K562 (cell line): ENCODE measurements at regions not wholly inside any gene's neighbourhood (a gene's known extent, or its start where the extent isn't known, plus 50 kb on each side); places are given as distances from the start of the nearest gene placed in this dataset.

Experiments used
- ATAC-seq: fragments of 200-7000 bp; cut with Tn5 transposase; 3 replicates; pipeline ENCODE4 v1.9.1; 2020; ENCODE audit warnings: moderate library complexity
- BruUV-seq: library from RNA; stranded (reverse); fragments of 400-500 nt; replicated peaks from 2 replicates; lab custom pipeline; 2021; lab: Mats Ljungman, UMichigan
- CTCF ChIA-PET: fragments of 300-600 bp; formaldehyde crosslinking; extraction: SDS; loops from one replicate; lab custom pipeline; 2021; ENCODE audit warnings: low intra/inter-chr PET ratio; lab: Yijun Ruan, JAX
- POLR2A ChIA-PET: fragments of 300-600, 350-650 bp; sonication (Branson Sonifier 250); formaldehyde crosslinking; extraction: SDS; loops from one replicate; lab custom pipeline; 2021; ENCODE audit warnings: antibody characterized with exemption, inconsistent platforms; lab: Yijun Ruan, JAX
- DNase-seq, 4 experiments: peaks; one replicate each; pipeline versions ENCODE4 v3.0.0 to v3.0.0-alpha.2; 2011 to 2018; ENCODE audit warnings: low spot score in 3 of 4, mixed read lengths in 3 of 4; ENCODE audit errors: extremely low read depth in 1 of 4
- FAIRE-seq: peaks from 2 replicates; lab custom pipeline; 2011; peaks lifted over from hg19 to GRCh38; lab: Jason Lieb, UNC
- H2AFZ ChIP-seq: 2 replicates; pipeline ENCODE4 v1.6.0; 2011; ENCODE audit warnings: low read depth, low read length, control low read depth, inconsistent platforms
- H3K27ac ChIP-seq: fragments of 200-600 bp; 3 replicates; pipeline ENCODE4 v1.8.0; 2011; ENCODE audit warnings: low read depth, mild to moderate bottlenecking, control low read depth, inconsistent platforms, low read length, moderate library complexity, mixed read lengths; ENCODE audit errors: extremely low read depth
- H3K27me3 ChIP-seq, 2 experiments: fragments of 300-600 bp in 1 of 2; 2 replicates in 1 of 2; 3 replicates in 1 of 2; pipeline versions ENCODE4 v1.6.0 to v1.8.0; 2011; ENCODE audit warnings: inconsistent platforms in 2 of 2, low read length in 2 of 2, mild to moderate bottlenecking in 1 of 2, mixed read lengths in 1 of 2, moderate library complexity in 1 of 2; ENCODE audit not compliant: control insufficient read depth in 2 of 2, insufficient read depth in 2 of 2
- H3K36me3 ChIP-seq: fragments of 300-600 bp; 3 replicates; pipeline ENCODE4 v1.8.0; 2011; ENCODE audit warnings: mild to moderate bottlenecking, low read length, inconsistent platforms; ENCODE audit not compliant: control insufficient read depth, insufficient read depth
- H3K4me1 ChIP-seq, 2 experiments: fragments of 200-600 bp in 1 of 2; replicated peaks in 1 of 2; 2 replicates in 1 of 2; 3 replicates in 1 of 2; pipeline versions ENCODE4 v1.5.1 to v1.8.0; 2011; ENCODE audit warnings: inconsistent platforms in 2 of 2, low read length in 2 of 2, mild to moderate bottlenecking in 1 of 2, mixed read lengths in 1 of 2, moderate library complexity in 1 of 2; ENCODE audit not compliant: control insufficient read depth in 2 of 2, insufficient read depth in 2 of 2
- H3K4me2 ChIP-seq: 2 replicates; pipeline ENCODE4 v1.6.1; 2011; ENCODE audit warnings: low read length, control low read depth, inconsistent platforms, mixed read lengths; ENCODE audit not compliant: insufficient read depth
- H3K4me3 ChIP-seq: fragments of 200-600 bp; sonication (generic), shearing (Covaris generic); 2 replicates; pipeline ENCODE4 v1.5.1; 2016; ENCODE audit warnings: control low read depth, inconsistent platforms
- H3K79me2 ChIP-seq: fragments of 200-600 bp; 3 replicates; pipeline ENCODE4 v1.8.0; 2011; ENCODE audit warnings: low read length, inconsistent platforms; ENCODE audit not compliant: control insufficient read depth, insufficient read depth
- H3K9ac ChIP-seq, 2 experiments: 2 replicates each; pipeline versions ENCODE4 v1.6.0 to v1.6.1; 2011; ENCODE audit warnings: low read depth in 2 of 2, low read length in 2 of 2, control low read depth in 1 of 2, inconsistent platforms in 1 of 2, mild to moderate bottlenecking in 1 of 2, mixed read lengths in 1 of 2; ENCODE audit not compliant: insufficient read depth in 1 of 2
- H3K9me1 ChIP-seq: one replicate; pipeline ENCODE4 v1.6.0; 2011; ENCODE audit warnings: inconsistent platforms, mild to moderate bottlenecking, low read length, moderate library complexity; ENCODE audit not compliant: control insufficient read depth, insufficient read depth
- H3K9me3 ChIP-seq: replicated peaks from 2 replicates; pipeline ENCODE4 v1.5.1; 2011; ENCODE audit warnings: low read depth, low read length, inconsistent platforms; ENCODE audit not compliant: control insufficient read depth, insufficient read depth
- H4K20me1 ChIP-seq: replicated peaks from 2 replicates; pipeline ENCODE4 v1.6.1; 2011; ENCODE audit warnings: low read length, inconsistent platforms, mixed read lengths; ENCODE audit not compliant: control insufficient read depth, insufficient read depth
- NFRKB ChIP-seq: fragments of 450-650 bp; IDR thresholded peaks from 2 replicates; pipeline ENCODE4 v1.6.1; 2016; ENCODE audit warnings: low read depth
- NR0B1 ChIP-seq: fragments of 450-650 bp; IDR thresholded peaks from one replicate; pipeline ENCODE4 v1.6.1; 2018; ENCODE audit warnings: mild to moderate bottlenecking, moderate library complexity; ENCODE audit not compliant: partially characterized antibody
- PHTF2 ChIP-seq: fragments of 250-450 bp; sonication (Bioruptor Pico); IDR thresholded peaks from 2 replicates; pipeline ENCODE4 v1.5.0; 2021; ENCODE audit warnings: mild to moderate bottlenecking
- ZFX ChIP-seq: sonication (generic); formaldehyde crosslinking; IDR thresholded peaks from 2 replicates; pipeline ENCODE4 v1.8.0; 2022; ENCODE audit warnings: mild to moderate bottlenecking, missing genetic modification reagents, moderate library complexity
- ZNF449 ChIP-seq: fragments of 250-450 bp; sonication (Bioruptor Pico); IDR thresholded peaks from 2 replicates; pipeline ENCODE4 v1.8.0; 2022; ENCODE audit warnings: moderate library complexity, mild to moderate bottlenecking, inconsistent platforms
- WGBS: fragments of 100-300 bp; shearing (Covaris generic); methylation state at CpG from one replicate; pipeline ENCODE4 v1.1.6; 2016; ENCODE audit warnings: low coverage, mixed read lengths; ENCODE audit not compliant: insufficient coverage; ENCODE audit errors: missing lambda C conversion rate; 5-methylcytosine and 5-hydroxymethylcytosine counted together
- in situ Hi-C: fragments of 300-500 bp; cut with MboI; formaldehyde crosslinking; loops from 4 replicates; pipeline ENCODE4 v1.15.0; 2018; ENCODE audit warnings: inconsistent platforms, mixed read lengths
- intact Hi-C: fragments of 100-400 bp; cut with micrococcal nuclease; formaldehyde crosslinking; loops from 2 replicates; pipeline ENCODE4 v1.14.2; 2022

- H3K9me1 ChIP-seq = no peaks in the 10 kb centered on the region
- POLR2A ChIA-PET = no interaction called here
- no peak overlapping the region for H3K4me2 ChIP-seq
- H3K9me3 ChIP-seq = no peaks in the 10 kb centered on the region
- H3K9ac ChIP-seq = no peak overlapping the region
- TF ChIP-seq NR0B1 (no peak), ZNF449 (CRISPR knock-in tag) (no peak), ZFX (no peak), NFRKB (no peak), PHTF2 (CRISPR knock-in tag) (no peak)
- no peaks in the 10 kb centered on the region for H3K4me1 ChIP-seq
- no peak overlapping the region for H3K27ac ChIP-seq
- FAIRE-seq = no peak
- H3K4me3 ChIP-seq = no peak overlapping the region
- BruUV-seq = no TSS peak
- in situ Hi-C loops = no loop called here
- H2AFZ ChIP-seq = no peak overlapping the region
- CTCF ChIA-PET = no interaction called here
- H3K27me3 ChIP-seq = no peaks in the 10 kb centered on the region
- intact Hi-C loops = no loop called here
- H3K36me3 ChIP-seq = no peaks in the 10 kb centered on the region
- ATAC-seq = no peak
- H4K20me1 ChIP-seq = no peaks in the 10 kb centered on the region
- 0% methylated on average over 2 of the region's 2 CpGs for WGBS
- no peak for DNase-seq
- no peaks in the 10 kb centered on the region for H3K79me2 ChIP-seq
Observed at GRCh38 chr11:127492029-127492428, 491.5 kb upstream of the KIRREL3 start.
